Pancreas (tissue), 10 donors: ENCODE measurements at regions not wholly inside any gene's neighbourhood (a gene's known extent, or its start where the extent isn't known, plus 50 kb on each side); places are given as distances from the start of the nearest gene placed in this dataset.

Experiments
- ATAC-seq, 4 donors: fragments of 200-7000 bp; cut with Tn5 transposase; one replicate each; pipeline versions ENCODE4 v1.8.0 to v1.9.1; 2020; ENCODE audit warnings: mild to moderate bottlenecking in 4 of 4, moderate library complexity in 4 of 4
- DNase-seq, 6 donors: peaks; one replicate each; pipeline ENCODE4 v3.0.0-alpha.2; 2020
- FAIRE-seq: peaks from 2 replicates; lab custom pipeline; 2012; peaks lifted over from hg19 to GRCh38; lab: Jason Lieb, UNC
- H3K27ac ChIP-seq, 4 donors: fragments of 200-600 bp; sonication (generic); 1 replicate in 3 of 4; 2 replicates in 1 of 4; pipeline versions ENCODE4 v1.5.0 to v1.8.0; 2020
- H3K27me3 ChIP-seq, 4 donors: fragments of 200-600 bp; one replicate each; pipeline ENCODE4 v1.8.0; 2021
- H3K36me3 ChIP-seq, 3 donors: fragments of 200-600 bp; sonication (generic) in 1 of 3; one replicate each; pipeline versions ENCODE4 v1.5.0 to v1.8.0; 2020 to 2021
- H3K4me1 ChIP-seq, 3 donors: fragments of 200-600 bp; one replicate each; pipeline ENCODE4 v1.8.0; 2021
- H3K4me3 ChIP-seq, 4 donors: fragments of 200-600 bp; sonication (generic) in 2 of 4; one replicate each; pipeline versions ENCODE4 v1.5.0 to v1.8.0; 2020 to 2021
- H3K9me3 ChIP-seq, 4 donors: fragments of 200-600 bp; one replicate each; pipeline ENCODE4 v1.8.0; 2021
- WGBS, 2 donors: extraction: QIAGEN DNeasy Blood & Tissue Kit; methylation state at CpG; one replicate each; pipeline ENCODE4 v1.1.7; 2013; 5-methylcytosine and 5-hydroxymethylcytosine counted together
- intact Hi-C, 3 donors: fragments of 100-400 bp; cut with DNase I; formaldehyde crosslinking; loops; one replicate each; pipeline versions ENCODE4 v1.11.1 to v1.14.2; 2022
- TF ChIP-seq, protein P1 (sequence below), 4 donors: fragments of 200-600 bp; sonication (generic) in 3 of 4; IDR thresholded peaks; one replicate each; pipeline versions ENCODE4 v1.5.0 to v1.8.0; 2021; ENCODE audit warnings: antibody characterized with exemption in 4 of 4
- donor health status: healthy with polysubstance abuse.
- donor health status: DM: no; HTN: no; CAD: no; lungs with moderate emphysema.
- donor health status: DM: no; HTN: no; CAD: no.
- donor health status: control.
- donor health status: control.
- donor health status: Bipolar disorder and iron deficiency.
- donor health status: DM: yes; HTN: yes; CAD: no.
- donor health status: DM: no; HTN: no; CAD: no.
- donor health status: DM: no; HTN: no; CAD: no.
- donor health status: DM: yes; HTN: yes; CAD: no.

DNA sequence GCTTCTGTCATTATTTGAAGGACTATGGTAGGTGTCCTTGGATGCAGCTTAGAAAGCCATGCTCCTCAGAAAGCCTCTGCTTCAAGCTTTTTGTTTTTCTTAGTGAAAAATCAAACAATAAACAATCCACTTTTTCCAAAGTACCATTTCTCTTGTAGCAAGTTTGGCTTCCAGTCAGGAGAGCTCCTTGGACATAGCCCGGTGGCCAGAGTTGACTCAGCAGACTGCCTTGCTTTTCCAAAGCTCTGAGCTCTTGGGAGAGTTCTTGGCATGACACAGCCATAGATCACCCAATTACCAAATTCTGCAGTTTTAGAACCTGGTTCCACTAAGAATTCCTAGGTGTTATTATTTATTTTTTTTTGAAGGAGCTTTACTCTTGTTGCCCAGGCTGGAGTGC is 189.4 kb upstream of the MTPN start:
- TF ChIP-seq, protein P1, sequence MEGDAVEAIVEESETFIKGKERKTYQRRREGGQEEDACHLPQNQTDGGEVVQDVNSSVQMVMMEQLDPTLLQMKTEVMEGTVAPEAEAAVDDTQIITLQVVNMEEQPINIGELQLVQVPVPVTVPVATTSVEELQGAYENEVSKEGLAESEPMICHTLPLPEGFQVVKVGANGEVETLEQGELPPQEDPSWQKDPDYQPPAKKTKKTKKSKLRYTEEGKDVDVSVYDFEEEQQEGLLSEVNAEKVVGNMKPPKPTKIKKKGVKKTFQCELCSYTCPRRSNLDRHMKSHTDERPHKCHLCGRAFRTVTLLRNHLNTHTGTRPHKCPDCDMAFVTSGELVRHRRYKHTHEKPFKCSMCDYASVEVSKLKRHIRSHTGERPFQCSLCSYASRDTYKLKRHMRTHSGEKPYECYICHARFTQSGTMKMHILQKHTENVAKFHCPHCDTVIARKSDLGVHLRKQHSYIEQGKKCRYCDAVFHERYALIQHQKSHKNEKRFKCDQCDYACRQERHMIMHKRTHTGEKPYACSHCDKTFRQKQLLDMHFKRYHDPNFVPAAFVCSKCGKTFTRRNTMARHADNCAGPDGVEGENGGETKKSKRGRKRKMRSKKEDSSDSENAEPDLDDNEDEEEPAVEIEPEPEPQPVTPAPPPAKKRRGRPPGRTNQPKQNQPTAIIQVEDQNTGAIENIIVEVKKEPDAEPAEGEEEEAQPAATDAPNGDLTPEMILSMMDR (IDR thresholded peaks at IDR 0.05), result no peak
- intact Hi-C loops, result no loop called here
- DNase-seq (no peak), FAIRE-seq (no peak), ATAC-seq (no peak)
- Histone ChIP-seq H3K36me3 (no peaks in the 10 kb centered on the region), H3K9me3 (no peaks in the 10 kb centered on the region), H3K4me1 (no peaks in the 10 kb centered on the region), H3K27me3 (no peaks in the 10 kb centered on the region), H3K4me3 (no peak overlapping the region), H3K27ac (no peak overlapping the region)
- WGBS, 2 donors, result 63 to 93% methylated on average over 1 of the region's 1 CpG

DNA sequence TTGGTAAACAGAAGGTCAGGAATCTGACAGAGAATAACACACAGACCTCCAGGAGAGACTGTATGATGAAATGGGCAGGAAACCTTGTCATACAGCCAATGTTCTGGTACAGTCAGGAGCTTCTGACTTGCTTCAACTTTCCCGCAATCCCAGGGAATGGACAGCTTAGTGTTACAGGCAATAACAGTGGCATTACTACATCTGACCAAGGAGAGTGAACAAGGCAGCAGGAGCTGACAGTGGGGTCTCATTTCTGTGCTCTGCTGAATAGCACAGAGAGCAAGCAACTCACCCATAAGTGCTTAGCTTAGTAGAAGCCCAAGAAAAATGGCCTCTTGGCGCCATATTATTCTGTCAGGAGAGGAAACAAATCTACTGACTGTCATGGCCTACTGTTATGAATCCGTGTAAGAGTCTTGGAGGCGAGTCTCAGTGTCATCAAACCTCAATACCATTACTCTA is 186.2 kb upstream of the MTPN start:
- Histone ChIP-seq H3K27ac (no peak overlapping the region), H3K4me3 (no peak overlapping the region), H3K27me3 (no peaks in the 10 kb centered on the region), H3K4me1 (no peaks in the 10 kb centered on the region), H3K36me3 (no peaks in the 10 kb centered on the region), H3K9me3 (no peaks in the 10 kb centered on the region)
- intact Hi-C loops, result no loop called here
- DNase-seq, result no peak
- TF ChIP-seq, protein P1 (IDR thresholded peaks at IDR 0.05), result no peak
- no peak for FAIRE-seq
- WGBS, 2 donors, result 83 to 84% methylated on average over 4 of the region's 4 CpGs
- ATAC-seq, result no peak

DNA sequence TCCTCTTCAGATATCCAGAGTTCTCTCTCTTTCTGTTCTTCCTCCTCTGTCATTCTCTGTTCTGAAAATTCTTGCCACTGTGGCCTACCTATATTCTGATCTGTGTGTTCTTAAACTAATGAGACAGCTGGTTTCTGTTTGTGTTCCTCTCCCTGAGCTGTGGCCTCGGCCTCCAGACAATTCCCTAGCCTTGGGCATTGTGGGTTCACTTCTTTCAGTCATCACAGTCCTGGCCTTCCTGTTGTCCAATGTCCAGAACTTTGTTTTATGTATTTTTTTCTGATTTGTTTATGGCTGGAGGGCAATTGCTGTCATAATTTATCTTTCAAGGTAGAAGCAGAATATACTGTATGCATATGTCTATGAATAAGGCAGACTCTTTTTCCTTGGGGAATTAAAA is 173.2 kb upstream of the MTPN start:
- H3K4me3 ChIP-seq, result no peak overlapping the region
- DNase-seq, result no peak
- H3K4me1 ChIP-seq, result no peaks in the 10 kb centered on the region
- H3K27ac ChIP-seq, result no peak overlapping the region
- H3K36me3 ChIP-seq, result no peaks in the 10 kb centered on the region
- WGBS, 2 donors, result 47 to 52% methylated on average over 1 of the region's 1 CpG
- no peak for ATAC-seq
- no peaks in the 10 kb centered on the region for H3K27me3 ChIP-seq
- TF ChIP-seq, protein P1 (IDR thresholded peaks at IDR 0.05), result no peak
- no peak for FAIRE-seq
- intact Hi-C loops, result no loop called here
- no peaks in the 10 kb centered on the region for H3K9me3 ChIP-seq

DNA sequence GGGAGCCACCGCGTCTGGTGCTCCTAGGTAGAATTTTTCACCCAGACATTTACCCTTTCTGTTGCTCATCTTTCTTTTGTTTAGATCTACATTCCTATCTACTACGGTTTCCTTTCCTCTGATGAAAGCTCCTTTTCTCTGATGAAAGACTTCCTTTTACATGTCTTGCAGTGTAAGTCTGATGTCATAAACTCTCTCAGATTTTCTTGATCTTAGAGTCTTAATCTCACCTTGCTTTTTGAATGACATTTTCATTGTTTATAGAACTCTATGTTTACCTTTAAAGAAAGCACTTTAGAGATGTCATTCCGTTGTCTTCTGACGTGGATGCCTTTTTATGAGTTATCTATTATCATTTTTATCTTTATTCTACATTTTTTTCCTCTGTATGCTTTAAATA is 171.8 kb upstream of the MTPN start:
- TF ChIP-seq, protein P1 (IDR thresholded peaks at IDR 0.05), result no peak
- H3K36me3 ChIP-seq, result no peaks in the 10 kb centered on the region
- ATAC-seq (no peak), FAIRE-seq (no peak), DNase-seq (no peak)
- no peaks in the 10 kb centered on the region for H3K27me3 ChIP-seq
- 56 to 66% methylated on average over 5 of the region's 5 CpGs for WGBS, 2 donors
- no peak overlapping the region for H3K4me3 ChIP-seq
- intact Hi-C loops, result no loop called here
- no peak overlapping the region for H3K27ac ChIP-seq
- H3K4me1 ChIP-seq, result no peaks in the 10 kb centered on the region
- no peaks in the 10 kb centered on the region for H3K9me3 ChIP-seq

DNA sequence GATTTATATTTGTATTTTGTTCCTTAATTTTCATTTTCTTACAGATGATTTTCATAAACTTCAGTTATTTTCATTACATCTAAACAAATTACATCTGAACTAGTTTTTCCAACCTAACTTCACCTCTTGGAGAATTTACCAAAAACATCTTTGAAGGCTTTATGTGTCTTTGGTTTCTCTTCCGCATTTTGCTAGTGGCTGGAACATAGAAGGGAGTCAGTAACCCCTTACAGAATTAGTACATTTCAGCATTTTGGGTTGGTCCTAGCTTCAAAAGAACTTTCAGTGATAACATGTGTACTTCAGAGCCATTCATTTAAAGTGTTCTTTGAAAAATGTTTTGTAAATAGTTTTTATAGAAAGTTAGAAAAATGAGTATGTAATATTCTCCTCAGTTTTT is 169.8 kb upstream of the MTPN start:
- intact Hi-C loops, result no loop called here
- Histone ChIP-seq H3K36me3 (no peaks in the 10 kb centered on the region), H3K9me3 (no peaks in the 10 kb centered on the region), H3K4me3 (no peak overlapping the region), H3K27ac (no peak overlapping the region), H3K4me1 (no peaks in the 10 kb centered on the region), H3K27me3 (no peaks in the 10 kb centered on the region)
- WGBS, 2 donors, result 72 to 91% methylated on average over 1 of the region's 1 CpG
- FAIRE-seq (no peak), DNase-seq (no peak), ATAC-seq (no peak)
- TF ChIP-seq, protein P1 (IDR thresholded peaks at IDR 0.05), result no peak
